Hepatocyte (in vitro differentiated cells): ENCODE measurements at regions not wholly inside any gene's neighbourhood (a gene's known extent, or its start where the extent isn't known, plus 50 kb on each side); places are given as distances from the start of the nearest gene placed in this dataset.

ENCODE experiments used
- CTCF ChIP-seq: fragments of 200-600 bp; sonication (generic); IDR thresholded peaks from 2 replicates; pipeline ENCODE4 v1.5.1; 2016; ENCODE audit warnings: antibody characterized with exemption, mild to moderate bottlenecking; ENCODE audit not compliant: poor library complexity
- EZH2 ChIP-seq: fragments of 200-600 bp; sonication (generic); IDR thresholded peaks from 2 replicates; pipeline ENCODE4 v1.6.1; 2016; ENCODE audit warnings: antibody characterized with exemption, mild to moderate bottlenecking, borderline replicate concordance
- EZH2phosphoT487 ChIP-seq: fragments of 200-600 bp; sonication (generic); IDR thresholded peaks from one replicate; pipeline ENCODE4 v1.6.1; 2018; ENCODE audit warnings: antibody characterized with exemption, mild to moderate bottlenecking, low read depth, moderate library complexity; ENCODE audit not compliant: unreplicated experiment, severe bottlenecking

GRCh38 chr1:29586215-29586614 lies 349.9 kb downstream of the PTPRU start:
- TF ChIP-seq CTCF, result no peak
- no peak for TF ChIP-seq EZH2
- no peak for TF ChIP-seq EZH2phosphoT487
